ENCODE measurements at regions not wholly inside any gene's neighbourhood (a gene's known extent, or its start where the extent isn't known, plus 50 kb on each side); places are given as distances from the start of the nearest gene placed in this dataset.
"Not testable (repeated sequence)": the region's sequence is repeated elsewhere in the genome, so short reads cannot be mapped to it uniquely, and the experiment has no call there.

GRCh38 chr18:15001038-15001794 lies 253.2 kb downstream of the ANKRD30B start:
- not testable (repeated sequence) for H4K20me1 ChIP-seq (ENCODE audit: insufficient read depth); H3K4me1 ChIP-seq (ENCODE audit: low read depth, poor library complexity, severe bottlenecking); H2AFZ ChIP-seq (ENCODE audit: low read depth); H3K27ac ChIP-seq; H3K9ac ChIP-seq; H3K4me2 ChIP-seq; H3K79me2 ChIP-seq (ENCODE audit: insufficient read depth, low read depth); H3K4me3 ChIP-seq (IDR thresholded peaks at IDR 0.05; ENCODE audit: insufficient read depth, low read depth, low read length); H3K36me3 ChIP-seq (ENCODE audit: insufficient read depth); H3K27me3 ChIP-seq (ENCODE audit: insufficient read depth, low read depth)

GRCh38 chr18:15001795-15002107 lies 253.8 kb downstream of the ANKRD30B start:
- not testable (repeated sequence) for H3K4me3 ChIP-seq (IDR thresholded peaks at IDR 0.05; ENCODE audit: insufficient read depth, low read depth, low read length); H3K36me3 ChIP-seq (ENCODE audit: insufficient read depth); H3K4me2 ChIP-seq; H3K27ac ChIP-seq; H3K79me2 ChIP-seq (ENCODE audit: insufficient read depth, low read depth); H4K20me1 ChIP-seq (ENCODE audit: insufficient read depth); H3K27me3 ChIP-seq (ENCODE audit: insufficient read depth, low read depth); H3K9ac ChIP-seq; H2AFZ ChIP-seq (ENCODE audit: low read depth); H3K4me1 ChIP-seq (ENCODE audit: low read depth, poor library complexity, severe bottlenecking)

GRCh38 chr18:15002765-15003164 lies 254.8 kb downstream of the ANKRD30B start:
- H3K27ac ChIP-seq; H3K9ac ChIP-seq; H3K79me2 ChIP-seq (ENCODE audit: insufficient read depth, low read depth); H3K36me3 ChIP-seq (ENCODE audit: insufficient read depth); H3K4me3 ChIP-seq (IDR thresholded peaks at IDR 0.05; ENCODE audit: insufficient read depth, low read depth, low read length); H3K4me2 ChIP-seq; H3K27me3 ChIP-seq (ENCODE audit: insufficient read depth, low read depth); H4K20me1 ChIP-seq (ENCODE audit: insufficient read depth); H3K4me1 ChIP-seq (ENCODE audit: low read depth, poor library complexity, severe bottlenecking); H2AFZ ChIP-seq (ENCODE audit: low read depth): not testable (repeated sequence)

GRCh38 chr18:15003231-15003630 lies 255.3 kb downstream of the ANKRD30B start:
- not testable (repeated sequence) for H3K27ac ChIP-seq; H3K27me3 ChIP-seq (ENCODE audit: insufficient read depth, low read depth); H3K36me3 ChIP-seq (ENCODE audit: insufficient read depth); H3K9ac ChIP-seq; H3K79me2 ChIP-seq (ENCODE audit: insufficient read depth, low read depth); H3K4me1 ChIP-seq (ENCODE audit: low read depth, poor library complexity, severe bottlenecking); H3K4me2 ChIP-seq; H4K20me1 ChIP-seq (ENCODE audit: insufficient read depth); H3K4me3 ChIP-seq (IDR thresholded peaks at IDR 0.05; ENCODE audit: insufficient read depth, low read depth, low read length); H2AFZ ChIP-seq (ENCODE audit: low read depth)

- H3K27me3 ChIP-seq (ENCODE audit: insufficient read depth, low read depth); H3K4me1 ChIP-seq (ENCODE audit: low read depth, poor library complexity, severe bottlenecking); H2AFZ ChIP-seq (ENCODE audit: low read depth); H4K20me1 ChIP-seq (ENCODE audit: insufficient read depth); H3K4me3 ChIP-seq (IDR thresholded peaks at IDR 0.05; ENCODE audit: insufficient read depth, low read depth, low read length); H3K36me3 ChIP-seq (ENCODE audit: insufficient read depth); H3K9ac ChIP-seq; H3K27ac ChIP-seq; H3K79me2 ChIP-seq (ENCODE audit: insufficient read depth, low read depth); H3K4me2 ChIP-seq: not testable (repeated sequence)
These were observed 255.8 kb downstream of the ANKRD30B start for GRCh38 chr18:15003636-15004269.

- not testable (repeated sequence) for H3K9ac ChIP-seq; H3K27ac ChIP-seq; H2AFZ ChIP-seq (ENCODE audit: low read depth); H3K4me1 ChIP-seq (ENCODE audit: low read depth, poor library complexity, severe bottlenecking); H3K36me3 ChIP-seq (ENCODE audit: insufficient read depth); H3K79me2 ChIP-seq (ENCODE audit: insufficient read depth, low read depth); H4K20me1 ChIP-seq (ENCODE audit: insufficient read depth); H3K4me3 ChIP-seq (IDR thresholded peaks at IDR 0.05; ENCODE audit: insufficient read depth, low read depth, low read length); H3K27me3 ChIP-seq (ENCODE audit: insufficient read depth, low read depth); H3K4me2 ChIP-seq
These were observed 256.4 kb downstream of the ANKRD30B start for GRCh38 chr18:15004270-15004973.

GRCh38 chr18:15005313-15006130 lies 257.6 kb downstream of the ANKRD30B start:
- no peak overlapping the region for H3K4me2 ChIP-seq
- no peak for TF ChIP-seq CTCF (conservative IDR thresholded peaks at IDR 0.05; ENCODE audit: low read depth, low read length)
- H3K4me1 ChIP-seq (ENCODE audit: low read depth, poor library complexity, severe bottlenecking) = no peaks in the 10 kb centered on the region
- no peak overlapping the region for H3K27ac ChIP-seq
- no peaks in the 10 kb centered on the region for H4K20me1 ChIP-seq (ENCODE audit: insufficient read depth)
- no peak overlapping the region for H3K9ac ChIP-seq
- no peaks in the 10 kb centered on the region for H3K36me3 ChIP-seq (ENCODE audit: insufficient read depth)
- no peaks in the 10 kb centered on the region for H3K27me3 ChIP-seq (ENCODE audit: insufficient read depth, low read depth)
- no peak overlapping the region for H3K4me3 ChIP-seq (IDR thresholded peaks at IDR 0.05; ENCODE audit: insufficient read depth, low read depth, low read length)
- H2AFZ ChIP-seq (ENCODE audit: low read depth) = no peak overlapping the region
- H3K79me2 ChIP-seq (ENCODE audit: insufficient read depth, low read depth) = no peaks in the 10 kb centered on the region

- not testable (repeated sequence) for H4K20me1 ChIP-seq (ENCODE audit: insufficient read depth); H3K4me3 ChIP-seq (IDR thresholded peaks at IDR 0.05; ENCODE audit: insufficient read depth, low read depth, low read length); H3K4me1 ChIP-seq (ENCODE audit: low read depth, poor library complexity, severe bottlenecking)
These were observed 258.6 kb downstream of the ANKRD30B start for GRCh38 chr18:15006616-15007015.

GRCh38 chr18:15026041-15026440 lies 278.1 kb downstream of the ANKRD30B start:
- H3K4me2 ChIP-seq; H3K79me2 ChIP-seq (ENCODE audit: insufficient read depth, low read depth); H3K4me1 ChIP-seq (ENCODE audit: low read depth, poor library complexity, severe bottlenecking); H2AFZ ChIP-seq (ENCODE audit: low read depth); H3K9ac ChIP-seq; H3K36me3 ChIP-seq (ENCODE audit: insufficient read depth); H4K20me1 ChIP-seq (ENCODE audit: insufficient read depth); H3K4me3 ChIP-seq (IDR thresholded peaks at IDR 0.05; ENCODE audit: insufficient read depth, low read depth, low read length); H3K27me3 ChIP-seq (ENCODE audit: insufficient read depth, low read depth); H3K27ac ChIP-seq: not testable (repeated sequence)

More at GRCh38 chr18:15006616-15007015, 258.6 kb downstream of the ANKRD30B start:
- not testable (repeated sequence) for H3K36me3 ChIP-seq (ENCODE audit: insufficient read depth); H3K79me2 ChIP-seq (ENCODE audit: insufficient read depth, low read depth); H2AFZ ChIP-seq (ENCODE audit: low read depth); H3K9ac ChIP-seq; H3K27ac ChIP-seq; H3K4me2 ChIP-seq; H3K27me3 ChIP-seq (ENCODE audit: insufficient read depth, low read depth)

All from KMS-11 (cell line).